GM21619 (cell line): ENCODE measurements at regions not wholly inside any gene's neighbourhood (a gene's known extent, or its start where the extent isn't known, plus 50 kb on each side); places are given as distances from the start of the nearest gene placed in this dataset.

ENCODE experiments used
- ATAC-seq: cut with Tn5 transposase; IDR thresholded peaks from one replicate; pipeline ENCODE4 v1.9.1; 2021; ENCODE audit not compliant: unreplicated experiment

- no peak for ATAC-seq
Observed at GRCh38 chr18:60754413-60755009, 381.9 kb upstream of the MC4R start.

GRCh38 chr18:60755134-60755533, 382.6 kb upstream of the MC4R start:
- no peak for ATAC-seq

- ATAC-seq, result no peak
Observed at GRCh38 chr18:60775978-60776377, 403.4 kb upstream of the MC4R start.

DNA sequence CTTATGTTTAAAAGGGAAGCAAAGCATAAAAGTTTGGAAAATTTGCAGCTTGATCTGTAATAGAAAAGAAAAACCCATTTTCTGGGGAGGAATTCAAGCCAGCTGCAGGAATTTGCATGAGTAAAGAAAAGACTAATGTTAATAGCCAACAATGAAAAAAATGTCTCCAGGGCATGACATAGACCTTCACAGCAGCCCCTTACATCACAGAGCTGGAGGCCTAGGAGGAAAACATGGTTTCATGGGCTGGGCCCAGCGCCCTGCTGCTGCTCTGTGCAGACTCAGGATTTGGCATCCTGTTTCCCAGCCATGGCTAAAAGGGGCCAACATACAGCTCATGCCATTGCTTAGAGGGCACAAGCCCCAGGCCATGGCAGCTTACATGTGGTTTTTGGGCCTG, 411.6 kb upstream of the MC4R start:
- ATAC-seq, result no peak

DNA sequence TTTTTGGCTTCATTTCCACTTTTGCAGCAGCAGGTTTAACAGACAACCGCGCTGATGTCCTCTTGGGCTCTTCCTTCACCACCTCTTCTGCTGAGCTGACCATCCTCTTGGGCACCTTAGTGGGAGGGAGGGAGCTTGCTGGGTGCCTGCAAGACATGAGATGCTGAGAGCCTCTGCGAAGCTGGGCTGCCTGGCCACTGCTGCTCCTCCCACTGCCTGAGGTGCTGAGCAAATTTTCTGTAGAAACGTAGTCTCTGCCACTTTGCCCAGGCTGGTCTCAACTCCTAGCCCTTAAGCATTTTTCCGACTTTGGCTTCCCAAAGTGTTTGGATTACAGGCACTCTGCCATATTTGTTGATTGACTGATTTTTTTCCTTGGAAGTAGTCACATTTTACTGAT, 422.2 kb upstream of the MC4R start:
- ATAC-seq, result no peak

DNA sequence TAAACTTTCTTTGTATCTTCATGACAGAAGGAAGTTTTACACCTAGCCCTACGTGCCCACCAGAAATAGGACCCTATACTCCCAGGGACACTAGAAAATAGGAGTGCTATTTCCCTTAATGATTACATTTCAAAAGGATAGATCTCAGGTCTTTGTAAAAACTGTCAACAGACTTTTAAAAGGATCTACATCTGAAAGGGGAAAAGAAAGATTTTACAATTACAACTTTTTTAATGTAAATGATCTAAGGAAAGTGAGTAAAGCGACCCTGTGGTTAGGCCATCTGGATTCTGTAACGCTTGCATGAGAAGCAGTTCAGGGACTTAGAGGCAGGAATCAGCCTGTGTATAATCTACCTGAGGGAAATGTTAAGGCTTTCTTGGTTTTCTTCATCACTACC, 431.8 kb upstream of the MC4R start:
- ATAC-seq, result no peak

DNA sequence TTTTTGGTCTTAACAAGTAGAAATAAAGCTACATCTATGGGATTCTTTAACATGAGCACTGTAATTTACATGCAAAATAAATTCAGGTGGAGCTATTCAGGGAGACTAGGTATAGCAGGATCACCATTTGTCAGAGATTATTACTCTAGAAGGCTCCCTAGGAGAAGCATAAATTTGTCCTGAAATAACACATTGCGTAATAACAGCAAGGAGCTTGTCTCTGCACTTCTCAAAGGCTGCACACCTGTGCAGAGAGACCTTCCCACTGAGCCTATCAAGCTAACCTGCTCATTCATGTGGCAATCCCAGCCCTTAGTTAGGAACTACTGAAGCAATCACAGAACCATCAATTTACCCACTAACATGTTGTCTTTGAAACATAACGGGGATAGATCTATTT, 437.4 kb upstream of the MC4R start:
- no peak for ATAC-seq

DNA sequence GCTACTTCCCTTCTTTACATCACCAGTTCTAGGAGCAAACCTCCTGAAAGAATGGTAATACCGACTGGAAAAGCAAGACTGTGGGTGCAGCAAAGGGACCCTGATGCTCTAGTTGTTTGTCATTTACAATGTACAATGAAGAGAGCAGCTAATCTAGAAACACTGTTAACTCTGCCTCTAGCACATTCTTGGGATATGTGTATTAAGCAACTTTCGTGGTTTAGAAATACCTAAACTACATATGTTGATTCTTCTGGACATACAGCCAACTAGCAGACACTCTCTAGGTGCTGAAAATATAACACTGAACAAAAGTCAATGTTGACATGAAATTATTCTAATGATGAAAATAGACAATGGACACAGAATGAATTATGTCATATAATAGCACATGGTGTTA, 440.3 kb upstream of the MC4R start:
- ATAC-seq, result no peak

- ATAC-seq, result no peak
Observed at GRCh38 chr18:60826346-60826745, 453.8 kb upstream of the MC4R start.

DNA sequence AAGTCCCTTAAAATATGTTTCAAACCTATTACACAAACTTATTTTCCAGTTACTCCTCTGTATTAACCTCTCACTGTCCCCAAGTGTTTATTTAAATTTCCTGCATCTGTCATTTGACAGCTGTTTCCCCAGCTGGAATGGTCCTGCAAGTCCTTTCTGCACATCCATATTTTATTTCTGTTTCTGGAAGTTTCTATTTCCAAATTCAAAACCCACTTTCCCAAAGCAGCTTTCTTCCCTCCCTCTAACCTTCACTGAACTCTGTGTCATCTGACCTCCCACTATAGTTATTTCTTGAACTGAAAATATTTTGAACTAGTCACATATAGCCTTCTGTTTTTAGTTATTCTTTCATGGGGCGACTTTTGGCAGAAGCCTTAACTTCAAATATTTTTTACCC, 459.4 kb upstream of the MC4R start:
- no peak for ATAC-seq

DNA sequence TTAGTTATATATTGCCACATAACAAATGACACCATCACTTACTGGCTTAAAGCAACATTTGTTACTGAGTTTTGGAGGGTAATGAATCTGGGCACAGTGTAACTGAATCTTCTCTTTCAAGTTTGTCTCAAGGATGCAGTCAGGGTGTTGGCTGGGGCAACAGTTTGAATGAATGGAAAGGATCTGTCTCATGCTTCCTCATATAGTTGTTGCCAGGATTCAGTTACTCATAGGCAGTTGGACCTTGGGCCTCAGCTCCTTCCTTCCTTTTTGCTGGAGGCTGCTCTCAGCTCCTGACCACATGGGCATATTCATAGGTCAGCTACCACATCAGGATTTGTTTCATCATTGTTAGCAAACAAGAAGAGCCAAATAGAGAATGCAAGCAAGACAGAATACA, 466.1 kb upstream of the MC4R start:
- no peak for ATAC-seq

GRCh38 chr18:60846396-60846795, 473.8 kb upstream of the MC4R start:
- no peak for ATAC-seq

- no peak for ATAC-seq
Observed at GRCh38 chr18:60847517-60847916, 474.9 kb upstream of the MC4R start.

- ATAC-seq, result no peak
Observed at GRCh38 chr18:60861575-60861974, 471.7 kb upstream of the CDH20 start.

DNA sequence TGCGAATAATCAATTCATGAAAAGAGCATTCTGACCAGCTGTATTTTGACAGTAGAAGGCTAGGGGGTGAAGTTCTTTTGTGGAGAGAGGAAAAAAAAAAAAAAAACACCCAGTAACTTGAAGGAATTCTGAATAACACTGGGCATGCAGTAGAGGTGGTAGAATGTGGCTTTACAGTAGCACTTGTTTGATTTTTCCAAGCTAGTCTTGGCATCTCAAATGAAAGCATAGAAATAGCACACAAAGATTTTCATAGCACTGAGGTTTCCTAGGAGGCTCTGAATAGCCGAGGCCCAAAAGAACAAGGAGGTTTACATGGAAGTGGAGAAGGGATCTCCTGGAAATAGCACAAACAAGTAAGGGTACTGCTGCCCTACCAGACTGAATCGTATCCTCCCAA, 470.2 kb upstream of the CDH20 start:
- no peak for ATAC-seq

DNA sequence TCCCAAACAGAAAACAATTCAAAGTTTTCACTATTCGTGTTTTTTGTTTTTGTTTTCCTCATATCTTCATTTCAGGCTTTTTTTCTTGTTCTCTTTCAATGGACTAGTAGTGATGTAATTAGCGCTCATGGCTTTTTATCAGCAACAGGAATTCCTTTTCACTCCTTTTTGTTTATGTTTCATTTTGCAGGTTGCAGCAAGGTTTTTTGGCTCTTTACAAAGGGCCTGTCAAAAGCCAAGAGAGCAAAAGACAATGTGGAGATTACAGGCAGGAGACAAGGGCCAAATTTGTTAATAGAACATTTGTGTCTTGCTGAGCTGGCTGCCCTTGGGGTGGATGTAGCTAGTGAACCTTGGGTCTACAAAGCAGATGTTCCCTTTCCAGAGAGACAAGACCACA, 467.4 kb upstream of the CDH20 start:
- ATAC-seq, result no peak

GRCh38 chr18:60870261-60871153, 462.7 kb upstream of the CDH20 start:
- ATAC-seq, result no peak

GRCh38 chr18:60872434-60872833, 460.8 kb upstream of the CDH20 start:
- ATAC-seq, result no peak

- ATAC-seq, result no peak
Observed at GRCh38 chr18:60873708-60874107, 459.5 kb upstream of the CDH20 start.

DNA sequence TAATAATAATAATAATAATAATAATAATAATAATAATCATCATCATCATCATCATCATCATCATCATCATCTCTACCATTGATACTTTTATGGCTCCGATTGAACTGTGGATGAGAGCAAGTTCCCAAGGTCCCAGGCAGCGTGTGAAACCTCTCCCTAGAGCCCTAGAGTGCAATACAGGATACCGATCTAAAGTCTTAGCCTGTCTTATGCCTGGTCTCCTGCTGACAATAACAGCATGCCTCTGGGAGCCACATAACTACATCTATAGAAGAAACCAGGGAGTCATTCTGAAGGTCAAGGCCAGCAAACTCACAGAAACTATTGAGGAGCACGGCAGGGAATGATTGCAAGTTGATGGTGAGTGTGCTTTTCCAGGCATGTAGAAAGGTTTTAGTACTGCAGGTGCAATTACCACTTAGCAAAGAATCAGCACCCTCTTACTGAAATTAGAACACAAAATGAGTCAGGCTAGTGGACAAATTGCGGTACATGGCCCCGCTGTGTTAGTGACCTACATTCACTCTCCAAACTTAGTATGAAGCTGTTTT, 457.2 kb upstream of the CDH20 start:
- no peak for ATAC-seq

DNA sequence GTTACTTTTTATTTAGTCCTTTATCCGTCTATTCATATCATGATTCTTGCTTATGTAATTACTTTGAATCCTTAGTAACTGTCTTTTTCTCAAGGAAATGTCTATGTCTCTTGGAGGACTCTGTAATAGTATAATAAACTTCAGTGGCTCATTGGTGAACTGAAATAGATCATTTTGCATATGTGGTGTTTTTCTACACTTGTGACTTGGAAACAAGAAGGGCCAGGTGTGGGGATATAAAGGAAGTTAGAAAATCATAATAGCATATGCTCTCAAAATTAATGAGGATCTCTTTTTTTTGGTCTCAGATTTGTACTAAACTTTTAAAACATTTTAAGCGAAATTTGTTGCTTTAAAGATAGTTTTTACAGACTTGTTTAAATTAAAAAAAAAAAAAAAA, 453.0 kb upstream of the CDH20 start:
- no peak for ATAC-seq

GRCh38 chr18:60883587-60883986, 449.6 kb upstream of the CDH20 start:
- no peak for ATAC-seq
